Neural cell (in vitro differentiated cells): ENCODE measurements at regions not wholly inside any gene's neighbourhood (a gene's known extent, or its start where the extent isn't known, plus 50 kb on each side); places are given as distances from the start of the nearest gene placed in this dataset.

ENCODE experiments used
- H2AFZ ChIP-seq: fragments of 200-600, 300-800 bp; sonication (generic), shearing (Covaris generic); 2 replicates; pipeline ENCODE4 v1.6.0; 2014; ENCODE audit warnings: low read depth, mild to moderate bottlenecking, antibody characterized with exemption, low read length, moderate library complexity
- H3F3A ChIP-seq: fragments of 200-600 bp; shearing (Covaris generic); 2 replicates; pipeline ENCODE4 v1.6.1; 2016; ENCODE audit warnings: mild to moderate bottlenecking, moderate library complexity, mixed read lengths, antibody characterized with exemption, low read length; ENCODE audit not compliant: insufficient read depth, poor library complexity, severe bottlenecking
- H3K27ac ChIP-seq: fragments of 200-600, 300-800 bp; sonication (generic), shearing (Covaris generic); 2 replicates; pipeline ENCODE4 v1.5.1; 2014; ENCODE audit warnings: mild to moderate bottlenecking, low read length, moderate library complexity
- H3K27me3 ChIP-seq: fragments of 300-800, 200-600 bp; sonication (generic), shearing (Covaris generic); 2 replicates; pipeline ENCODE4 v1.6.0; 2014; ENCODE audit warnings: mild to moderate bottlenecking, low read depth, low read length, moderate library complexity; ENCODE audit not compliant: insufficient read depth
- H3K36me3 ChIP-seq: fragments of 300-800, 200-600 bp; sonication (generic), shearing (Covaris generic); 2 replicates; pipeline ENCODE4 v1.5.1; 2014; ENCODE audit warnings: mild to moderate bottlenecking, antibody characterized with exemption, low read length, moderate library complexity; ENCODE audit not compliant: insufficient read depth
- H3K4me2 ChIP-seq: fragments of 300-800, 200-600 bp; sonication (generic), shearing (Covaris generic); 2 replicates; pipeline ENCODE4 v1.6.0; 2014; ENCODE audit warnings: mild to moderate bottlenecking, low read length
- H3K4me3 ChIP-seq: fragments of 300-800, 200-600 bp; sonication (generic), shearing (Covaris generic); 2 replicates; pipeline ENCODE4 v1.5.1; 2014; ENCODE audit warnings: mild to moderate bottlenecking, low read length, moderate library complexity
- H3K79me2 ChIP-seq: fragments of 200-600 bp; shearing (Covaris generic); replicated peaks from 2 replicates; pipeline ENCODE4 v1.6.0; 2014; ENCODE audit warnings: mild to moderate bottlenecking, low read length, moderate library complexity; ENCODE audit not compliant: insufficient read depth
- H3K9ac ChIP-seq: fragments of 300-800, 200-600 bp; sonication (generic), shearing (Covaris generic); 2 replicates; pipeline ENCODE4 v1.6.1; 2016; ENCODE audit warnings: mild to moderate bottlenecking, low read length, mixed read lengths
- H3K9me2 ChIP-seq: fragments of 200-600 bp; shearing (Covaris generic); 2 replicates; pipeline ENCODE4 v1.6.1; 2016; ENCODE audit warnings: mild to moderate bottlenecking, low read length, mixed read lengths; ENCODE audit not compliant: insufficient read depth
- H3K9me3 ChIP-seq: fragments of 200-600, 300-800 bp; sonication (generic), shearing (Covaris generic); 2 replicates; pipeline ENCODE4 v1.6.1; 2016; ENCODE audit warnings: mild to moderate bottlenecking, mixed run types, low read length, moderate library complexity, mixed read lengths
- H4K20me1 ChIP-seq: fragments of 200-600 bp; shearing (Covaris generic); 2 replicates; pipeline ENCODE4 v1.6.1; 2016; ENCODE audit warnings: mild to moderate bottlenecking, mixed run types; ENCODE audit not compliant: insufficient read depth
- CTCF ChIP-seq: fragments of 450-650 bp; IDR thresholded peaks from 2 replicates; pipeline ENCODE4 v1.5.1; 2014; ENCODE audit warnings: antibody characterized with exemption, mild to moderate bottlenecking, moderate library complexity; ENCODE audit not compliant: poor library complexity, severe bottlenecking
- EP300 ChIP-seq: fragments of 450-650 bp; conservative IDR thresholded peaks from 2 replicates; pipeline ENCODE4 v1.6.1; 2014; ENCODE audit warnings: antibody characterized with exemption, mild to moderate bottlenecking, moderate library complexity; ENCODE audit not compliant: poor library complexity, severe bottlenecking
- EZH2 ChIP-seq: fragments of 200-600, 300-800 bp; shearing (Covaris generic), sonication (generic); IDR thresholded peaks from 2 replicates; pipeline ENCODE4 v1.6.1; 2014; ENCODE audit warnings: antibody characterized with exemption, low read length, borderline replicate concordance, mild to moderate bottlenecking; ENCODE audit not compliant: insufficient read depth, poor library complexity, severe bottlenecking
- MXI1 ChIP-seq: fragments of 450-650 bp; conservative IDR thresholded peaks from 2 replicates; pipeline ENCODE4 v1.6.1; 2014; ENCODE audit warnings: antibody characterized with exemption, mild to moderate bottlenecking; ENCODE audit not compliant: poor library complexity, severe bottlenecking
- POLR2AphosphoS5 ChIP-seq: IDR thresholded peaks from 2 replicates; pipeline ENCODE4 v1.6.1; 2012
- RAD21 ChIP-seq: fragments of 450-650 bp; conservative IDR thresholded peaks from 2 replicates; pipeline ENCODE4 v1.6.1; 2014; ENCODE audit warnings: antibody characterized with exemption, mild to moderate bottlenecking, moderate library complexity
- REST ChIP-seq: IDR thresholded peaks from 2 replicates; pipeline ENCODE4 v1.6.1; 2012; ENCODE audit warnings: borderline replicate concordance
- SMC3 ChIP-seq: fragments of 450-650 bp; conservative IDR thresholded peaks from 2 replicates; pipeline ENCODE4 v1.6.1; 2014; ENCODE audit warnings: antibody characterized with exemption, mild to moderate bottlenecking, moderate library complexity; ENCODE audit not compliant: poor library complexity
- TAF1 ChIP-seq: IDR thresholded peaks from 2 replicates; pipeline ENCODE4 v1.6.1; 2012; ENCODE audit warnings: low read depth

GRCh38 chr11:57124505-57124904 is 57.2 kb upstream of the LRRC55 start:
- Histone ChIP-seq H3K9me2 (no peaks in the 10 kb centered on the region), H3K79me2 (no peaks in the 10 kb centered on the region), H3K4me2 (no peak overlapping the region), H3K9me3 (no peaks in the 10 kb centered on the region), H3K27ac (no peak overlapping the region), H3F3A (no peaks in the 10 kb centered on the region), H2AFZ (no peak overlapping the region), H3K27me3 (no peaks in the 10 kb centered on the region), H3K36me3 (no peaks in the 10 kb centered on the region), H3K9ac (no peak overlapping the region), H4K20me1 (no peaks in the 10 kb centered on the region), H3K4me3 (no peak overlapping the region)
- TF ChIP-seq MXI1 (no peak), TAF1 (no peak), CTCF (no peak), POLR2AphosphoS5 (no peak), RAD21 (no peak), EZH2 (no peak), EP300 (no peak), SMC3 (no peak), REST (no peak)

- Histone ChIP-seq H3K9me3 (no peaks in the 10 kb centered on the region), H3F3A (no peaks in the 10 kb centered on the region), H3K27ac (no peak overlapping the region), H3K36me3 (no peaks in the 10 kb centered on the region), H3K4me2 (no peak overlapping the region), H3K4me3 (no peak overlapping the region), H3K9me2 (no peaks in the 10 kb centered on the region), H3K9ac (no peak overlapping the region), H3K79me2 (no peaks in the 10 kb centered on the region), H4K20me1 (no peaks in the 10 kb centered on the region), H3K27me3 (no peaks in the 10 kb centered on the region), H2AFZ (no peak overlapping the region)
- TF ChIP-seq RAD21: no peak
- TF ChIP-seq CTCF: no peak
- no peak for TF ChIP-seq POLR2AphosphoS5
- TF ChIP-seq EZH2: no peak
- no peak for TF ChIP-seq EP300
- no peak for TF ChIP-seq SMC3
- no peak for TF ChIP-seq MXI1
- no peak for TF ChIP-seq REST
- TF ChIP-seq TAF1: no peak
Observed at GRCh38 chr11:57124917-57125316, 56.8 kb upstream of the LRRC55 start.
